ENCODE measurements at regions not wholly inside any gene's neighbourhood (a gene's known extent, or its start where the extent isn't known, plus 50 kb on each side); places are given as distances from the start of the nearest gene placed in this dataset.

DNA sequence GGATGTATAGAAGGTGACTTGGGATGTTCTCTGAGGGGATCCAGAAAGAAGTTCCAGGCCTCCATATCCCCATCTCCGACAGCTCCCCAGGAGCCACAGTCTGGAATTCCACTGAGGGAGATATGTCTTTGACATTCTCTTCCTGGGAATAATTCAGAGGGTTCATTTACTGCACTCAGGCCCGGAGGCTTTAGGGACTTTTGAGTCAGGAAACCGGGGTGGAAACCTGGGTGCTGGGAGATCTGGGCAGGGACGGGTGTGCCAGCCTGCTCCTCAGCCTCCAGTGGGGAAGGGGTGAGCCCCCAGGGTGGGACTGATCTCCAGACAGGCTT lies 147.7 kb downstream of the SMAD6 start:
- no peaks in the 10 kb centered on the region for H3K27me3 ChIP-seq
- H3K9me3 ChIP-seq, result no peaks in the 10 kb centered on the region
- WGBS, 2 donors, result 91 to 93% methylated on average over 4 of the region's 4 CpGs
- intact Hi-C loops (cut with DNase I), result loop anchor here (2.0 to 5.0 kb wide), 3 partner anchors 75 to 347 kb away; partner anchors contain the start of gene RPL4
- no peak for TF ChIP-seq CTCF (IDR thresholded peaks at IDR 0.05)
- TF ChIP-seq POLR2AphosphoS5 (IDR thresholded peaks at IDR 0.05), result no peak
- TF ChIP-seq EP300 (IDR thresholded peaks at IDR 0.05), result no peak
- TF ChIP-seq POLR2A (IDR thresholded peaks at IDR 0.05), result no peak
- H3K4me1 ChIP-seq, result peaks cover 0 to 24% (median 21%) of the 10 kb centered on the region in 4 donors
- H3K36me3 ChIP-seq, result no peaks in the 10 kb centered on the region
- no peak for DNase-seq
- peak overlapping the region; percentile 55 to 58 (median 57) for H3K27ac ChIP-seq
- H3K4me3 ChIP-seq, result no peak overlapping the region

- Histone ChIP-seq H3K4me3 (no peak overlapping the region), H3K27me3 (no peaks in the 10 kb centered on the region), H3K4me1 (peaks cover 0 to 24% (median 21%) of the 10 kb centered on the region in 4 donors), H3K27ac (peak overlapping the region; percentile 55 to 58 (median 57)), H3K36me3 (no peaks in the 10 kb centered on the region), H3K9me3 (no peaks in the 10 kb centered on the region)
- no peak for TF ChIP-seq EP300 (IDR thresholded peaks at IDR 0.05)
- TF ChIP-seq POLR2A (IDR thresholded peaks at IDR 0.05), result no peak
- no peak for TF ChIP-seq CTCF (IDR thresholded peaks at IDR 0.05)
- TF ChIP-seq POLR2AphosphoS5 (IDR thresholded peaks at IDR 0.05), result no peak
- intact Hi-C loops (cut with DNase I), result loop anchor here (2.0 to 5.0 kb wide), 3 partner anchors 76 to 348 kb away; partner anchors contain the start of gene RPL4
- no peak for DNase-seq
- WGBS, 2 donors, result 91% methylated on average over 25 of the region's 25 CpGs
These were observed 148.3 kb downstream of the SMAD6 start for GRCh38 chr15:66850078-66850991.

DNA sequence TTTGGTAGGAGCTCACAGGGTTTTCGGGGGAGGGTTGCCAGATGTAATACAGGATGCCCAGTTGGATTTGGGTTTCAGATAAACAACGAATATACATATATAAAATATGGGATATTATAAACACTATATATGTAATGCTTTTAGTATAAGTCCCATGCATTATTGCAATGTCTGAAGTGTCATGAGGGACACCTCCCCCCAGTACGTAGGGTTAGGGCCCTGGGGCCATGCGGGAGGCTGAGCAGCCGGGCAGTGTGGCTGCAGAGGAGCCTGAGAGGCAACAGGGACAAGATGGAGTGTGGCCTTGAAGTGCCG lies 148.9 kb downstream of the SMAD6 start:
- H3K36me3 ChIP-seq, result no peaks in the 10 kb centered on the region
- H3K27me3 ChIP-seq, result no peaks in the 10 kb centered on the region
- TF ChIP-seq POLR2A (IDR thresholded peaks at IDR 0.05) (no peak), POLR2AphosphoS5 (IDR thresholded peaks at IDR 0.05) (no peak), CTCF (IDR thresholded peaks at IDR 0.05) (no peak), EP300 (IDR thresholded peaks at IDR 0.05) (no peak)
- peak overlapping the region; percentile 49 to 58 (median 56) for H3K27ac ChIP-seq
- H3K4me3 ChIP-seq, result no peak overlapping the region
- H3K4me1 ChIP-seq, result peaks cover 0 to 24% (median 21%) of the 10 kb centered on the region in 4 donors
- WGBS, 2 donors, result 19 to 23% methylated on average over 6 of the region's 6 CpGs
- no peaks in the 10 kb centered on the region for H3K9me3 ChIP-seq
- intact Hi-C loops (cut with DNase I), result loop anchor here (1.0 to 5.0 kb wide), 4 partner anchors 76 to 349 kb away; partner anchors contain the start of gene RPL4
- no peak for DNase-seq

GRCh38 chr15:66851311-66852063 lies 149.5 kb downstream of the SMAD6 start:
- no peaks in the 10 kb centered on the region for H3K9me3 ChIP-seq
- peak overlapping the region; percentile 49 to 58 (median 56) for H3K27ac ChIP-seq
- intact Hi-C loops (cut with DNase I), result loop anchor here (1.0 to 5.0 kb wide), 4 partner anchors 77 to 349 kb away; partner anchors contain the start of gene RPL4
- no peaks in the 10 kb centered on the region for H3K36me3 ChIP-seq
- peak; percentile 94 for DNase-seq
- peaks cover 0 to 24% (median 21%) of the 10 kb centered on the region in 4 donors for H3K4me1 ChIP-seq
- H3K4me3 ChIP-seq, result no peak overlapping the region
- 8 to 15% methylated on average over 26 of the region's 26 CpGs for whole genome bisulfite sequencing, 2 donors
- no peaks in the 10 kb centered on the region for H3K27me3 ChIP-seq
- TF ChIP-seq POLR2AphosphoS5 (IDR thresholded peaks at IDR 0.05) (peak in 1 of 4 donors; percentile 38), POLR2A (IDR thresholded peaks at IDR 0.05) (no peak), CTCF (IDR thresholded peaks at IDR 0.05) (peak; percentile 91 to 96 (median 96))
